Naive thymus-derived CD4-positive, alpha-beta T cell (primary cell): ENCODE measurements at regions not wholly inside any gene's neighbourhood (a gene's known extent, or its start where the extent isn't known, plus 50 kb on each side); places are given as distances from the start of the nearest gene placed in this dataset.

Experiments used
- ATAC-seq: fragments of 150-1000 bp; cut with Tn5 transposase; 2 replicates; pipeline ENCODE4 v1.10.0; 2021; ENCODE audit warnings: mild to moderate bottlenecking, moderate library complexity
- CTCF ChIA-PET: fragments of 350-600 bp; sonication (Branson Sonifier 250); formaldehyde crosslinking; loops from one replicate; lab custom pipeline; 2021; ENCODE audit warnings: antibody characterized with exemption; lab: Charles Lee
- POLR2A ChIA-PET: fragments of 350-600 bp; sonication (Branson Sonifier 250); formaldehyde crosslinking; loops from one replicate; lab custom pipeline; 2021; ENCODE audit warnings: antibody characterized with exemption, inconsistent platforms; lab: Charles Lee
- DNase-seq, 9 donors: peaks; one replicate each; pipeline versions ENCODE4 v3.0.0 to v3.0.0-alpha.2; 2020 to 2022; ENCODE audit warnings: mixed read lengths in 1 of 9
- H3K27ac ChIP-seq: one replicate; pipeline ENCODE4 v1.7.0; 2013; ENCODE audit warnings: mild to moderate bottlenecking, low read depth, low read length, moderate library complexity
- H3K27me3 ChIP-seq, 2 donors: one replicate each; pipeline ENCODE4 v1.7.0; 2013; ENCODE audit warnings: low read length in 2 of 2, mild to moderate bottlenecking in 2 of 2, moderate library complexity in 2 of 2; ENCODE audit not compliant: control insufficient read depth in 2 of 2, insufficient read depth in 2 of 2
- H3K36me3 ChIP-seq, 3 experiments: 1 replicate in 2 of 3; 2 replicates in 1 of 3; pipeline ENCODE4 v1.7.0; 2013; ENCODE audit warnings: low read length in 3 of 3, mild to moderate bottlenecking in 3 of 3, moderate library complexity in 1 of 3; ENCODE audit not compliant: insufficient read depth in 3 of 3, control insufficient read depth in 2 of 3
- H3K4me1 ChIP-seq, 2 donors: one replicate each; pipeline ENCODE4 v1.7.0; 2013; ENCODE audit warnings: low read length in 2 of 2, mild to moderate bottlenecking in 2 of 2, moderate library complexity in 1 of 2; ENCODE audit not compliant: control insufficient read depth in 2 of 2, insufficient read depth in 2 of 2
- H3K4me3 ChIP-seq: 2 replicates; pipeline ENCODE4 v1.7.0; 2013; ENCODE audit warnings: mild to moderate bottlenecking, low read length
- H3K9me3 ChIP-seq, 3 experiments: 1 replicate in 2 of 3; 2 replicates in 1 of 3; pipeline ENCODE4 v1.7.0; 2013; ENCODE audit warnings: low read length in 3 of 3; ENCODE audit not compliant: control insufficient read depth in 2 of 3
- H3K27ac Mint-ChIP-seq, 9 donors: one replicate each; pipeline ENCODE4 v1.8.0; 2020 to 2022; ENCODE audit warnings: mixed read lengths in 9 of 9, mild to moderate bottlenecking in 8 of 9, moderate library complexity in 5 of 9, inconsistent platforms in 2 of 9
- H3K27me3 Mint-ChIP-seq, 5 donors: one replicate each; pipeline ENCODE4 v1.8.0; 2021 to 2022; ENCODE audit warnings: mixed read lengths in 5 of 5, mild to moderate bottlenecking in 1 of 5
- H3K36me3 Mint-ChIP-seq, 5 donors: one replicate each; pipeline ENCODE4 v1.8.0; 2020 to 2022; ENCODE audit warnings: mixed read lengths in 5 of 5, mild to moderate bottlenecking in 3 of 5, inconsistent platforms in 1 of 5
- H3K4me1 Mint-ChIP-seq, 7 donors: one replicate each; pipeline ENCODE4 v1.8.0; 2020 to 2022; ENCODE audit warnings: mixed read lengths in 7 of 7, mild to moderate bottlenecking in 3 of 7, inconsistent platforms in 1 of 7
- H3K4me3 Mint-ChIP-seq, 10 donors: one replicate each; pipeline ENCODE4 v1.8.0; 2020 to 2022; ENCODE audit warnings: mild to moderate bottlenecking in 10 of 10, mixed read lengths in 10 of 10, moderate library complexity in 6 of 10, inconsistent platforms in 2 of 10
- H3K9me3 Mint-ChIP-seq, 11 donors: one replicate each; pipeline ENCODE4 v1.8.0; 2020 to 2022; ENCODE audit warnings: mixed read lengths in 11 of 11, mild to moderate bottlenecking in 4 of 11, inconsistent platforms in 1 of 11, moderate library complexity in 1 of 11
- intact Hi-C, 2 donors: fragments of 100-400 bp; cut with micrococcal nuclease; formaldehyde crosslinking; loops; one replicate each; pipeline ENCODE4 v1.15.1; 2023

DNA sequence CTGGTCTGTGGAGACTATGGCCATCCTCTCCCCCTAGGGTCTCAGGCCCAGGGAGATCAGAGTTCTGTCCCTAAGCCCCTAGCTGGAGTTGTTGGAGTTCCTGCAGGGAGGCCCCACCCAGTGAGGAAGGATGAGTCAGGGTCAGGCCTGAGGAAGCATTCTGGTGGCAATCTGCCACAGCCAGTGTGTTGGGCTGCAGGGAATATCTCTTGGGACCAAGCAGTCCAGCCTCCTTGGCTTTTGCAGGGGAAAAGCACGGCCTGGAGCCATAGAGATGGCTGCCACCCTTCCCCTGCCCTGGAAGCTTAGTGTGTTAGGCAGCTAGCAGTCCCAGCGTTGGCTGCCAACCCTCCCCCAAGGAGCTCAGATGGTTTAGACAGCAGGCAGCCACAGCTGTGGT, 202.4 kb downstream of the RTL9 start:
- no peaks in the 10 kb centered on the region for H3K27me3 ChIP-seq
- Mint-ChIP-seq H3K9me3 (peaks cover 0 to 17% (median 3%) of the 10 kb centered on the region in 11 donors), H3K4me1 (no peaks in the 10 kb centered on the region), H3K4me3 (no peak overlapping the region), H3K27me3 (peaks cover 0 to 5% (median 0%) of the 10 kb centered on the region in 5 donors), H3K27ac (no peak overlapping the region), H3K36me3 (no peaks in the 10 kb centered on the region)
- H3K36me3 ChIP-seq, result no peaks in the 10 kb centered on the region
- ATAC-seq (no peak), DNase-seq (no peak)
- H3K4me3 ChIP-seq, result no peak overlapping the region
- H3K9me3 ChIP-seq, result no peaks in the 10 kb centered on the region
- ChIA-PET CTCF (no interaction called here), POLR2A (no interaction called here)
- H3K27ac ChIP-seq, result no peak overlapping the region
- intact Hi-C loops, result no loop called here
- no peaks in the 10 kb centered on the region for H3K4me1 ChIP-seq

- peaks cover 0 to 14% (median 2%) of the 10 kb centered on the region in 11 donors for H3K9me3 Mint-ChIP-seq
- POLR2A ChIA-PET, result no interaction called here
Observed at GRCh38 chrX:110563282-110563681, 204.6 kb downstream of the RTL9 start.

GRCh38 chrX:110568441-110568840, 209.8 kb downstream of the RTL9 start:
- no peak overlapping the region for H3K4me3 ChIP-seq
- no peaks in the 10 kb centered on the region for H3K4me1 ChIP-seq
- ATAC-seq (no peak), DNase-seq (no peak)
- H3K4me1 Mint-ChIP-seq, result peaks cover 0 to 8% (median 0%) of the 10 kb centered on the region in 7 donors
- peaks cover 0 to 5% (median 0%) of the 10 kb centered on the region in 11 donors for H3K9me3 Mint-ChIP-seq
- ChIA-PET POLR2A (no interaction called here), CTCF (no interaction called here)
- intact Hi-C loops, result no loop called here
- no peaks in the 10 kb centered on the region for H3K27me3 Mint-ChIP-seq
- H3K36me3 Mint-ChIP-seq, result no peaks in the 10 kb centered on the region
- no peak overlapping the region for H3K27ac Mint-ChIP-seq
- H3K4me3 Mint-ChIP-seq, result no peak overlapping the region
- H3K9me3 ChIP-seq, result no peaks in the 10 kb centered on the region
- H3K36me3 ChIP-seq, result no peaks in the 10 kb centered on the region
- H3K27me3 ChIP-seq, result no peaks in the 10 kb centered on the region
- H3K27ac ChIP-seq, result no peak overlapping the region

More at GRCh38 chrX:110563282-110563681, 204.6 kb downstream of the RTL9 start:
- H3K27me3 ChIP-seq, result no peaks in the 10 kb centered on the region
- no peaks in the 10 kb centered on the region for H3K36me3 ChIP-seq
- no peaks in the 10 kb centered on the region for H3K4me1 ChIP-seq
- no peaks in the 10 kb centered on the region for H3K36me3 Mint-ChIP-seq
- DNase-seq (no peak), ATAC-seq (no peak)
- H3K9me3 ChIP-seq, result no peaks in the 10 kb centered on the region
- CTCF ChIA-PET, result no interaction called here
- no peak overlapping the region for H3K4me3 Mint-ChIP-seq
- intact Hi-C loops, result no loop called here
- no peak overlapping the region for H3K27ac ChIP-seq
- H3K4me1 Mint-ChIP-seq, result no peaks in the 10 kb centered on the region
- no peak overlapping the region for H3K4me3 ChIP-seq
- H3K27ac Mint-ChIP-seq, result no peak overlapping the region
- peaks cover 0 to 5% (median 0%) of the 10 kb centered on the region in 5 donors for H3K27me3 Mint-ChIP-seq

DNA sequence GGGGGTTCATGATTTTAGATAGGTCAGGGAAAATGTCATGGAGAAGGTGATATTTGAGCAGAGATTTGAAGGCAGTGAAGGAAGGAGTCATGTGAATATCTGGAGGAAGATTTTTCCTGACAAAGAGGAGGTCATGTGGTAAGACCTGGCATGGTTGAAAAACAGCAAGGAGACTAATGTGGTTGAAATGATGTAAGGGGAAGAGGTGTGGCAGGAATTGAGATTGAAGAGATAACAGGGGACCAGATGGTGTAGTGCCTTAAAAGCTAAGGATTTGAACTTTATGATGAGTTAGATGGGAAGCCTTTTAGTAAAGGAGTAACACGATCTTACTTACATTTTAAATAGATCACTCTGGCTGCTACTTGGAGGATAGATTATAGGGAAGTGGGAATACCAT, 210.9 kb downstream of the RTL9 start:
- Mint-ChIP-seq H3K9me3 (peaks cover 0 to 5% (median 0%) of the 10 kb centered on the region in 11 donors), H3K4me3 (no peak overlapping the region), H3K27me3 (no peaks in the 10 kb centered on the region), H3K27ac (no peak overlapping the region), H3K36me3 (no peaks in the 10 kb centered on the region), H3K4me1 (peaks cover 0 to 8% (median 0%) of the 10 kb centered on the region in 7 donors)
- no peaks in the 10 kb centered on the region for H3K27me3 ChIP-seq
- no peaks in the 10 kb centered on the region for H3K36me3 ChIP-seq
- H3K27ac ChIP-seq, result no peak overlapping the region
- no peaks in the 10 kb centered on the region for H3K9me3 ChIP-seq
- H3K4me1 ChIP-seq, result no peaks in the 10 kb centered on the region
- no peak overlapping the region for H3K4me3 ChIP-seq
- DNase-seq, result no peak
- intact Hi-C loops, result no loop called here
- ChIA-PET POLR2A (no interaction called here), CTCF (no interaction called here)
- no peak for ATAC-seq

DNA sequence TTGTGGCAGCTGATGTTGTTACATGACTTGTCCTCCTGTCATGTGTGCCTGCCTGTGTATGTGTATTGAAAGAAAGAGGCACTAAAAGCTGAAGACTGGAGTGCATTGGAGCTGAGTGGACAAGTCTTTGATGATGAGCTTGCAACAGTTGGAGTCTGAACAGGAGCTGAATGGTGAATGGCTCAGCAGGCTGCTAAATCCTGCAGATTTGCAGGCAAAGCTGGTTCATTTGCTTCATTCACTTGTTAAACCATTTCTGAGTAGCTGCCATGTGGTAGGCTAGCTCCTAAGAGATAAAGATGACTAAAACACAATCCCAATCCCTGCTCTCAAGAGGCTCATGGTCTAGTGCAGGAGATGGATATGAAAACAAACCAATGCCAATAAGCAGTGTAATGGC, 217.3 kb downstream of the CHRDL1 start:
- no peaks in the 10 kb centered on the region for H3K36me3 ChIP-seq
- H3K4me1 Mint-ChIP-seq, result no peaks in the 10 kb centered on the region
- H3K4me3 Mint-ChIP-seq, result no peak overlapping the region
- CTCF ChIA-PET, result no interaction called here
- H3K9me3 Mint-ChIP-seq, result peaks cover 0 to 6% (median 0%) of the 10 kb centered on the region in 11 donors
- DNase-seq, result no peak
- H3K27ac ChIP-seq, result no peak overlapping the region
- POLR2A ChIA-PET, result no interaction called here
- no peak overlapping the region for H3K27ac Mint-ChIP-seq
- H3K4me1 ChIP-seq, result no peaks in the 10 kb centered on the region
- ATAC-seq, result no peak
- H3K36me3 Mint-ChIP-seq, result no peaks in the 10 kb centered on the region
- H3K27me3 Mint-ChIP-seq, result peaks cover 0 to 4% (median 0%) of the 10 kb centered on the region in 5 donors
- H3K9me3 ChIP-seq, result no peaks in the 10 kb centered on the region
- H3K27me3 ChIP-seq, result no peaks in the 10 kb centered on the region
- no peak overlapping the region for H3K4me3 ChIP-seq
- intact Hi-C loops, result no loop called here

- no peaks in the 10 kb centered on the region for H3K36me3 Mint-ChIP-seq
- no peaks in the 10 kb centered on the region for H3K4me1 Mint-ChIP-seq
- no peak overlapping the region for H3K4me3 ChIP-seq
- CTCF ChIA-PET, result no interaction called here
- H3K27ac Mint-ChIP-seq, result no peak overlapping the region
- no peak overlapping the region for H3K4me3 Mint-ChIP-seq
- DNase-seq (no peak), ATAC-seq (no peak)
- H3K27me3 Mint-ChIP-seq, result peaks cover 0 to 4% (median 0%) of the 10 kb centered on the region in 5 donors
- POLR2A ChIA-PET, result no interaction called here
- intact Hi-C loops, result no loop called here
- H3K4me1 ChIP-seq, result no peaks in the 10 kb centered on the region
- H3K9me3 Mint-ChIP-seq, result peaks cover 0 to 6% (median 0%) of the 10 kb centered on the region in 11 donors
- H3K9me3 ChIP-seq, result no peaks in the 10 kb centered on the region
- no peaks in the 10 kb centered on the region for H3K36me3 ChIP-seq
- H3K27ac ChIP-seq, result no peak overlapping the region
- H3K27me3 ChIP-seq, result no peaks in the 10 kb centered on the region
Observed at GRCh38 chrX:110584083-110584482, 211.5 kb downstream of the CHRDL1 start.

- Mint-ChIP-seq H3K27me3 (no peaks in the 10 kb centered on the region), H3K36me3 (no peaks in the 10 kb centered on the region), H3K4me1 (no peaks in the 10 kb centered on the region), H3K27ac (no peak overlapping the region), H3K9me3 (no peaks in the 10 kb centered on the region), H3K4me3 (no peak overlapping the region)
- H3K27ac ChIP-seq, result no peak overlapping the region
- H3K4me3 ChIP-seq, result no peak overlapping the region
- intact Hi-C loops, result no loop called here
- no peaks in the 10 kb centered on the region for H3K9me3 ChIP-seq
- POLR2A ChIA-PET, result no interaction called here
- no peaks in the 10 kb centered on the region for H3K4me1 ChIP-seq
- DNase-seq, result no peak
- no peaks in the 10 kb centered on the region for H3K27me3 ChIP-seq
- CTCF ChIA-PET, result no interaction called here
- no peak for ATAC-seq
- no peaks in the 10 kb centered on the region for H3K36me3 ChIP-seq
Observed at GRCh38 chrX:110588164-110588563, 207.5 kb downstream of the CHRDL1 start.
